ENCODE measurements at regions not wholly inside any gene's neighbourhood (a gene's known extent, or its start where the extent isn't known, plus 50 kb on each side); places are given as distances from the start of the nearest gene placed in this dataset.

- DNase-seq: peak; percentile 35
Observed at GRCh38 chr15:47184003-47184907, 533.0 kb upstream of the SEMA6D start.

GRCh38 chr15:47184908-47185801 lies 532.1 kb upstream of the SEMA6D start:
- no peak for DNase-seq

- no peak for DNase-seq
Observed at GRCh38 chr15:47186075-47186474, 531.2 kb upstream of the SEMA6D start.

- no peak for DNase-seq
Observed at GRCh38 chr15:47188758-47189507, 528.4 kb upstream of the SEMA6D start.

- DNase-seq: no peak
Observed at GRCh38 chr15:47194718-47195117, 522.6 kb upstream of the SEMA6D start.

DNA sequence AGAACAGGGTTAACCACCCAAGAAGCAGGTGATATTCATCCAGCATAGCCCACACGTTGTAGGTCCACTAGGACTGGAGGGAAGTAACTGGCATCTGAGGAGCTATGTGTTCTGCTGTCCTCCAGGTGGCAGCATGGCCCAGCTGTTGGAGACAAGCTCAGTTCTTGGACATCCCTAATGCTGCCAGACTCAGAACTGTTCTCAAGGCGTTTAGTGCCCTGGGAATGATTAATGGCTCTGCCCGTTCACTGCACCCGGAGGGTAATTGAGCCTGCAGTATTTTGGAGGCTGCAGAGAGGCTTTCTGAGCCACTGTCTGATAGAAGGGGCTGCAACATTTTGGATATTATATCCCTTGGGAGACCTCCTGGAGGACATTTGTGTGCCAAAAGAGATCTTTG lies 521.3 kb upstream of the SEMA6D start:
- peak; percentile 70 for DNase-seq

DNA sequence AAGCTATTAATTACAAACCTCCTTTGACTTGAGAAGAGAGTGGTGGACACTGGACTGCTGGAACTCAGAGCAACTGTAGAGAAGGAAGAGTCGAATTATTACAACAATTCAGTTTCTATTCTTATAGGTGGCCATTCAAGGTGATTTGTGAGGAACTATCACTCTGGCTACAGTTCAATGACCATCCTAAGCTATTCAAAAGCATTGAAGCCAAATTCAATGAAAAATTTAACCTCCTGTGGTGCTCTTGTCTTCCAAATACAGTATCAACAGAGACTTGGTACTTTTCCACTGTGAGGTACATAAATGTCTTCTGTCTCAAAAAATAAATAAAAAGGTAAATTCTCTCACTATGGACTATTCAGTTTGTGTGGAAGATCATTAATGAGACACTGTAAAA lies 513.3 kb upstream of the SEMA6D start:
- no peak for DNase-seq

DNA sequence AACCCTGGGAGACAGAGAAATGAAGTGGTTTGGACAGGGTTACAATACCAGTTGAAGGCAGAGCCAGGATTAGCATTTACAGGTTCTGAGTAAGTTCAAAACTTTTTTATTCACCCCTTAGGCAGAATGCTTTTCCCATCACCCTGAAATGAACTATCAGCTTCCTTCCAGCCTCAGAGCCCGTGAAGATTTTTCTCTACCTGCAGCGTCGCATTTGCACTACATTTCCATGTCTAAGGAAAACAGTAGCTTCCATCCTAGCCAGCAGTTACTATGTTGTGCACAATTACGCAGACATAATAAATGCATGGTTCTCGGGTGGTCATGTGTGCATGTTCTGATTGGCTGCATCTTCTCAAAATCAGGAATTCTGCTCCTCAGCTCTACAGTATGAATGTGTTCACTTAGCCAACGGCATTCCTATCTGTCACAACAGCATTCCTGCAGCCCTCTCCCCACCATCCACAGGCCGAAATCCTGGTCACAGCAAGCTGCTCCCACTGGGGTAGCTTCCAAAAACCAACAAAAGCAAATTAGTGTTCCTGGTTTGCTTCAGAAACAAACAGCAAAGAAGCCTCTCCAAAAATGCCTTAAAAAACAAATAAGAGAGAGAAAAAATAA lies 510.8 kb upstream of the SEMA6D start:
- no peak for DNase-seq

DNA sequence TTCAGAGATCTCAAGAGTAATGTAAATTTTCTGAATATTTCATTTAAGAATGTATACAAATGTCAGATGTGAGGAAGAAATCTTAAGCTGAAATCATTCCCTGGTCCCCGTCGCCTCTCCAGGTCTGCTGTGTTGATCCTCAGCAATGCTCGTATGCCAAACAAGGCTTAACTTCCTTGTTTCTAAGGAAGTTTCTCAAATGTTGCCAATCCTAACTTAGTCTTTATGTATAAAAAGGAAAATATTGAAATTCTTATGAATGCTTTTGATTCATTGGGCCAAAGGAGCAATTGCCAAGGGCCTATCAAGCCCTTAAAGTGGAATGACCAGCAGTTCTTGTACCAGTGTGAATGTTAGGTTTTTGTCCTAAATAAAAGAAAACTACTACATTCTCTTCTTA lies 507.7 kb upstream of the SEMA6D start:
- DNase-seq: no peak

DNA sequence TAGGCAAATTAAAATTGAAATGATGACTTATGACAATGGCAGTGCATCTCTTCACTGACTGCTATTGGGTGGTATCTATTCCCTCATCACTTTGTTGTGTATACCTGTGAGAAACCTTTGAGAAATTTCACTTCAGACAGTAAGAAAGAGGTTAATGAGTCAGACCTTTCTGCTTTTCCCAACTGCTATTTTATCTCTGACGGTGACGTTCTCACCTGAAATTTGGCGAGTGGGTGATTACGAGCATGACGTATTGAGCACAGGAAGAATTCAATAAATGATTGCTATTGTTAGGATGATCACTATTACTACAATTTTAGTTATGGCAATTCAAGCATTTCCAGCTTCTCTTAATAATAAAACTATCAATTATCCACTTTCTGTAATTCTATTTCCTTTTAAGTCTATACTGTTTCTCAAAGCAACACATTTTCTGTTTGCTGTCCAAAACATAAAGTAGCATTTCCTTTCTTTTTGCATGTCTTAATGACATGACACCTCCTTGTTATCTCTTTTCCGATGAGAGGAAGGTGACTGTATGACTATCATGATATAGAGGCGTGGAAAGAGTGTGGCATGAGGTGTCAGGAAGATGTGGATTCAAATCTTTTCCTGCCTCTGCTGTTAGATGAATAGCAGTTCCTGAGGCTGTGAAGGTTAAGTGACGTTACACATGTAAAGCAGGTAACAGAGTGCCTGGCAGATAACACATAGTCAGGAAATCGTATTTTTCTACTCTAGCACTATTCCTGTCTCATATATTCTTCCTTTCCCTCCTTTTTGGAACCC lies 504.9 kb upstream of the SEMA6D start:
- DNase-seq: no peak

GRCh38 chr15:47213883-47214282 lies 503.4 kb upstream of the SEMA6D start:
- no peak for DNase-seq

DNA sequence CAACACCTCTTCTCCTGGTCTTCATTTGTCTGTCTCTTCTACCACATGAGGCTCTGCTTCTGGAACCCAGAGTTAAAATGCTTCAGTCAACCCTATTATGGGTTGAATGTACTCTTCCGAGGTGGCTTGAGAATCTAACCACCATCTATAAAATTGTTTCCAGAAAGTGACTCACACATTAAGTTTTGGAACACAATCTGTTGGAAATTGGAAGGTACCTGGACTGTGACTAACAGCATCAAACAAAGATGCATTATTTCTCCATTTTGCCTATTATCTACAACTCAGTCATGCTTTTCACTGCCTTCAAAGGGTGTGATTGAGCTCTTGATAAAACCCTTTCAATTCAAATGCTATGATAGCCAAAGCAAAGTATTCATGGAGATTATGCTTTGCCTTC lies 499.0 kb upstream of the SEMA6D start:
- DNase-seq: no peak

GRCh38 chr15:47244361-47244760 lies 472.9 kb upstream of the SEMA6D start:
- no peak for DNase-seq

DNA sequence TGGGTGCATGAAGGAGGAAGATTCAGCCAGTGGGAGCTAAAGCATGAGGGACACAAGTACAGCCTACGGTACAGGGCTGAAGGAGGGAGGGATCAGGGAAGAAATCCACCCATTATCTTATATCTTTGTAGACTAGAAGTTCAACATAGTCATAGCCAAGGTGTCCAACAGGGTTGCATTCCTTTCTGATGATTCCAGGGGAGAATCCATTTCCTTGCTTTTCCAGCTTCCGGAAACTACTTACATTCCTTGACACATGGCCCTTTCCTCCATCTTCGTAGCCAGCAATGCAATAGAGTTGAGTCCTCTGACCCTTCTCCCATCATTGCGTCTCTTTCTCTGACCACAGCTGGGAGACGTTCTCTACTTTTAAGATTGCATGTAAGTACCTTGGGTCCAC lies 471.0 kb upstream of the SEMA6D start:
- DNase-seq: no peak

DNA sequence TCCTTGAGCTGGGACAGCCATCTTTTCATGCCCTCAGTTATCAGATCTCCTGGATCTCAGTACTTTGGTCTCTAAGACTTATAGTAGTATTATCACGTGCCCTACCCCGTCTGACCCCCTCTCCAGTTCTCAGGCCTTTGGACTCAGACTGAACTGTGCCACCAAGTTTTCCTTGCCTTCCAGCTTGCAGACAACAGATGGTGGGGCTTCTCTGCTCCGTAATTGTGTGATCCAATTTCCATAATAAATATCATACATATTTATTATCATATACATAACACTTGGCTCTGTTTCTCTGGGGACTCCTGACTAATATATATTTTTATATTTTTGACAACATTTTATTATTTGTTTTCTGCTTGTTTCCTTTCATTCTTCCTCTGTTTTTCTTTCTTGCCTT lies 458.8 kb upstream of the SEMA6D start:
- no peak for DNase-seq

DNA sequence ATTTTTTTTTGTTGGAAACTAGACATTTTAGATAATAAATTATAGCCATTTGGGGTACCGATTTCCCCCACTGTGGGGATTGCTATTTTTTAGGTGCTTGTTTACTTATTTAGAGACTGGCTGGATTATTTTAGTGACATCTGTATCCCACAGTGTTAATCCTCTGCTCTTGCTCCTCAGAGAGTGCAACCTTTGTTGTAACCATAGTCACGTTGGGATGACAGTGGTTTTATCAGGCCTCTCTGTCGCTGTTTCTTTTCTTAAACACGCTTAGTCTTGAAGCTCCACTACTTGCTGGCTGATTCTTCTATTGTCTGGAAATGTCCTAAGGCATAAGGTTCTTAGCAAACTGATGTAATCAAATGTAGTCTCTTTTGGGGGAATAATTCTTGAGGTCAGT lies 451.6 kb upstream of the SEMA6D start:
- DNase-seq: no peak

DNA sequence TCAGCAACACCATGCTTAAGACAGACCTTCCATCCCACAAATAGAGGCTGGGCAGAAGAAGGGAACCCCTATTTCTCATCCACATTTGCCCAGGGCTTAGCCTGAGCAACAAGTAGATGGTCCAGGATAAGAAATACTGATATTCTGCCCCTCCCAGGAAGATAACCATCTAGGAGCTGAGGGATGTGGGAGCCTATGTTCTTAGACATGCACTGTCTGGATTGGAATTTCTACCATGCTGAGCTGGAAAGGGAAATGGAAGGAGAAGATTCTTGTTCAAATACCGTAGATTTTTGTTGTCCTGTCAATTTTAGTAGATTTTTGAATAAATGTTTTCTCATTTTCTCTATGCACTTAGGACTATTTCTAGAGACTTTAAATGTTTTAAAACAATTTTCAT lies 450.7 kb upstream of the SEMA6D start:
- no peak for DNase-seq

- no peak for DNase-seq
Observed at GRCh38 chr15:47273864-47274263, 443.4 kb upstream of the SEMA6D start.

GRCh38 chr15:47283246-47283645 lies 434.1 kb upstream of the SEMA6D start:
- DNase-seq: no peak

- DNase-seq: no peak
Observed at GRCh38 chr15:47288794-47289193, 428.5 kb upstream of the SEMA6D start.

GRCh38 chr15:47289656-47290055 lies 427.6 kb upstream of the SEMA6D start:
- no peak for DNase-seq

DNA sequence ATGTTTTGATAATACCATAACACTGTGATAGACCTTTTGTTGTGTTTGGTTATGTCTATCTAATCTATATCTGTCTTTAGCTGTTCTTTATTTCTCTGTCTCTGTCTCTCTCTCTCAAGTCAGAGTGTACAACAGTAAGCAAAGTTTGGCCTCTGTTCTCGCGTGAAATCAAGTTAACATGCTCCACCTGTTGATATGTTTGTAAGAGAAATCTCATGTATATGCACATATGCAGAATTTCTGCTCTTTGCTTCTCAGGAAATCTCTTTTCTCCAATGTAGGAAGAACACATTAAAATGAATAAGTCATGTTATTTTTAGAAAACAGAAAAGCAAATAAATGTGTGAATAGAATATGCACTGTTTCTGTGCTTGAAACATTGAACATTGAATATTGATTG lies 425.5 kb upstream of the SEMA6D start:
- no peak for DNase-seq

Data from activated CD4-positive, alpha-beta T cell treated with anti-CD3 and anti-CD28 coated beads for 48 hours (primary cell).